GM21447 (cell line): ENCODE measurements at regions not wholly inside any gene's neighbourhood (a gene's known extent, or its start where the extent isn't known, plus 50 kb on each side); places are given as distances from the start of the nearest gene placed in this dataset.

Experiments used
- ATAC-seq: cut with Tn5 transposase; IDR thresholded peaks from one replicate; pipeline ENCODE4 v1.9.1; 2021; ENCODE audit not compliant: unreplicated experiment

DNA sequence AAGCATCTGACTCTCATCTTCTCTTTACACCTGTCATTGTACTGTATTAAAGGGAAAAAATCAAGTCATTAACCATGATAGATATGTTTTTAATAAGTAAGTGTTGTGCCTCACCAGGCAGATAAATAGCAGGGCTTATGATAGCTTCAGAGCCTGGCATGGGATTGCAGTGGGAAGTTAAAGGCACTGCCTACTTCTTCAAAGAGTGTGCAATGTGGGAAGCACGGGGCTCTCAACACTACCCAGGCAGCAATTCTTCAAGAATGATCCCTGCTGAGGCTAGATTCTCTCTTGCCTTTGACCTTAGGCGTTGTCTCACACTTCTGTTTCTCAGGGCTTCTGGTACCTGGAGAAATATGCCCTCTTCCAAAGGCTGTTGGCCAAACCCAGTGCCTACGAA lies 297.3 kb downstream of the MAF start:
- no peak for ATAC-seq

DNA sequence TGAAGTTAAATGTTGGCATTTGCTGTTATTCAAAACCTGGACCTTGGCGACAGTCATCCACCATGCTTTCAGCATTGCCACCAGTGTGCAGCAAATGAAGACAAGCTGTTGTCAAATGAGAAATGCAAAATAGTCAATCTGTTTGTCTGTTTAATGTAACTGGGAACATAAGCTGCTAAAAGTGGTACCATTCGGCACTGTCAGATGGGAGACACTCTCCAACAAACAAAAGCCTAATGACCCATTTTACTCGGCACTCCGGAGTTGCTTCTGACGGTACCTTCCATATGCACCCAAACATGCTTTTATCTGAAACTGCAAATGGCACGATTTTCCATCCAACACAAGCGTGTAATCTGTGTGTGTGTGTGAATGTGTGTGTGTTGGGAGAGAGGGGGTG lies 297.8 kb downstream of the MAF start:
- ATAC-seq: no peak

DNA sequence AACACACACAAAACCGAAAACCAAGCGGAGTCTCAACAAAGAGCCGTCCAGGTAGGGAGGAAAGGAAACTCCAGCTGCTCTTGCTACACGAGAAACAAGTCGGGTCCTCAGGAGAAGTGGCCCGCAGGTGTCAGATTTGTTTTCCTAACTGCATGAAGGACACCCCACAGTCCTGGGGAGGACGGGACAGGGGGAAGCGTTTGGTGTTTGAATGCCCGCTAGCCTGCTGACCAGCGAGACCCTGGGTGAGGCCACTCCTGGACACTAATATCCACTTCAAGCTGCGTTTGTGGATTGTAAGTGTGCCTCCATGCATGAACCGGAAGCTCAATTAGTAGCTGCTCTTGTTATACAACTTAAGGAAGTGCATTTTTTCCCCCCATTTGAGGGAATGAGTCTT lies 299.5 kb downstream of the MAF start:
- ATAC-seq: no peak

DNA sequence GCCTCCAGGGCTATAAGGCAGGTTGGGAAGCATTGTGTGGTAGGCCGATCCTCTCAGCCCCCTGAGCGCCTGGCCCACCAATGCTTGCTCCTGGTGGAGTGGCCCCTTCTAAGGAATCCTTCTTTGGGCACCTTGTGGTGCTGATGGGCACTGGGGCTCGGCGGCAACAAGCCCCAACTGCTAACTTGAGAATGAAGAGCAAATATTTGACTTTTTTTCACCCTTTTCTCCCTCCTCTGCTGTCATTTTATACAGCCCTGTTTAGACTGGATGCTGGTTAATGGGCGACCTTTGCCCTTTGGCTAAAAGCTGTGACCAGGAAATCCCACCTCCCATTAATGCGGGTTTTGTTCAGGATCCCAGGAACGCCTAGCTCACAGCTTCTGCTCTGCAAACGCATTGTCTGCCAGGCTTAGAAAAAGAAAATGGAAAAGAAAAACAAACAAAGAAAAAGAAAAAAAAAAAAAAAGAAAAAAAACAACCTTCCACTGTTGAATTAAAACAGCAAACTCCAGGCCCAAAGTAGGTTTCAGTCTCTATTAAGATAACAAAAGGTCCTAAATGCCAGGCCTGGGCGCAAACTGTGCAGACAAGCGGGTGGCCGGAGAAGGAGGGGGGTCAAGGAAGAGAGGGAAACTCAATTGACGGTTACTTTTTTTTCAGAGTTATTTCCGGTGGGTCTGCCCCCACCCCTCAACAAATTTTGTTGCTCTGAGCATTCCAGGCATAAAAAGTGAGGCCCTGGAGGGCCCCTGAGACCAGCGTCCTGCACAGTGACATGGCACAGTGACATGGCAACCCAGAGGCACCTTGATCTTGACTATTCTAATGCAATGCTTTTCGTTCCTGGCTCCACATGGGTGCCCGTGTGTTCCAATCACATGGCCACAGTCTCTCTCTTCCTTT lies 301.4 kb downstream of the MAF start:
- no peak for ATAC-seq

DNA sequence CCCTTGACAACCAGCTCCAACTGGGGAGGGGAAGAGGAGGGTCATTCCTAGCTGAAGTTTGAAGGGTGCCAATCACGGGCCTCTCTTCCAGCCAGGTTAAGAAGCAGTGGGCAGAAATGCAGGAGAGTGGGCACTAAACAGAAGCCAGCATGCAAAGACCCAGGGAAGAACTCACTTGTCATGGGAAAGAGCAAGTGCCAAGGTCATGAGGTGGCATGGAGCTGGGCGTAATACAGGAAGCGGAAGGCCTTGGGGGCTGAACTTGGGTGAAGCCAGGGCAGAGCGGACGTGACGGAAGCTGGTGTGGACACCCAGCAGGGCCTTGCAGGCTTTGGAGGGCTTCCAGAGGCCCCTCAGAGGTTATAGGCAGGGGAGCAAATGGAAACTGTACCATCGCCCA lies 302.1 kb downstream of the MAF start:
- no peak for ATAC-seq

DNA sequence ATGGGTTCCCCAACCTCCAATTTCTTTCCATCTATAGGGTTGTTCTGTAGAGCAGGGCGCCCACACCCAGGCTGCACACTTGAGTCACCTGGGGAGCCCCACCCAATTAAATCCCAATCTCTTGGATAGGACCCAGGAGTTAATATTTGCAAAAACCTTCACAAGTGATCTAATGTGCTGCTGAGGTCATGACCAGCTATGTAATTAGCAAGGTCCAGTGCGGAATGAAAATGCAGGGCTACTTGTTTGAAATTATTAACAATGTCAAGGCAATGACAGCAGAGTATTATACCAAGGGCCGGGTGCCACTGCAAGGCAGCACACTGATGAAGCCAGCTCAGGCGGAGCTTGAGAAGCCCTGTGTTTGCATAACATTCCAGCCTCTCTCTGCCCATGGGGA lies 302.7 kb downstream of the MAF start:
- no peak for ATAC-seq

DNA sequence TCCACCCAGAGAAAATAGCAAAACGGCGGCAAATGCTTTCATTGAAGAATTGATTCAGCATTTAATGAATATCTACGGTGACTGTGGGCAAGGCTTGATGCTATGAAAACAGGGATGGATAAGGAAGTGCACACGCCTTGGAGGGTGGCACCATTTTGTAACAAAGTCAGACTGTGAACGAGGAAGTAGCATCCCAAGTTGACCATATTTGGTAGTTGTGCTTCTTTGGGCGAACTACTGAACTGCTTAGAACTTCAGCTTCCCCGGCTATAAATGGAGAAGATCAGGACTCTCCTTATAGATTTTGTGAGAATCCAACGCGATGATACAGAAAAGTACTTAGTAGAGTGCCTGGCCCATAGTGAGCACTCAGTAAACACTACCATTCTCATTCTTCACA lies 303.2 kb downstream of the MAF start:
- ATAC-seq: no peak

DNA sequence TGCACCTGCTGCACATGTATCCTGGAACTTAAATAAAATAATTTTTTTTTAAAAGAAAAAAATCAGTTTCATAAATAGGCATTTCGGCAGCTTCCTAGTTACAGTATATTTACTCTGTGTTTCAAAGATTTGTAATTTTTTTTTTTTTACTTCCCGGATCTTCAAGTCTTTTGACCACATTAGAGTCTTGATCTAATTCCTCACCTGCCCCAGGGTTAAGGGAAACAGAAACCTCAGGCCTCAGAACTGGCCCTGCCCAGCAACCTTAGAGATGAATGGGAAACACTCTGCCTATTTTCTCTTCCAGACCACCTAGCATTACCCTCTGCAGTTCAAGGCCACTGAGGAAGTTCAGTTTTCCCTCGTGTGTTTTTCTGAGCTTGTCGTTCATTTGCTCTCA lies 304.0 kb downstream of the MAF start:
- no peak for ATAC-seq

DNA sequence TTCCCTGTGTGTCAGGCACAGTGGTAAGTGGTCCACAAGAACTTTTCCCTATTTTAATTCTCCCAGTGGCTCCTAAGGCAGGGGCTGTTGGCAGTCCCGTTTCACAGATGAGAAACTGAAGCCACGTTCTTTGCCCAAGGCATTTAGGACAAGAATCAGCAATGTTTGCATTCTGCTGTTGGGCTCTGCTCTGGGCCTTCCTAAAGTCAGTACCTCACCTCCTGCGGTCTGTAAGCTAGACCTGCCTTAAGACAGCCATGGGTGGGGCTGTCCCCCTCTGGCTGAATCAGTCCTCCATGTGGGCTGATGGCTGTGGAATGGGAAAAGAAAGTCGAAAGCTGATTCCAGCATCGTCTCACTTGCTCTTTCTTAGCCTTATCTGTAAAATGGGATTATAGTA lies 304.8 kb downstream of the MAF start:
- no peak for ATAC-seq

DNA sequence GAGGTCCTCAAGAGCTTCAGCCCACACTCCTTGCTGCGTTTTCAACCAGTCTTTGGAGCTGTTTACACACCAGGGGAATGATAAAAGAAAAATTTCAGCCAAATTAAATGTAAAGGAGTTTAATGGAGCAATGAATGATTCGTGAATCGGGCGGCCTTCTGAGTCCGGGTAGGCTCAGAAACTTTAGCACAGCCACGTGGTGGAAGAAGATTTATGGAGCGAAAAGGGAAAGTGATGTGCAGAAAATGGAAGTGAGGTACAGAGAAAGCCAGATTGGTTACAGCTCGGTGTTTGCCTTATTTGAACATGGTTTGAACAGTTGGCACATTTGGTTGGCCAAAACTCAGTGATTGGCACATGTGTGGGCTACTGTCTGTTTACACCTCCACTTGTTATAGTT lies 305.4 kb downstream of the MAF start:
- no peak for ATAC-seq

DNA sequence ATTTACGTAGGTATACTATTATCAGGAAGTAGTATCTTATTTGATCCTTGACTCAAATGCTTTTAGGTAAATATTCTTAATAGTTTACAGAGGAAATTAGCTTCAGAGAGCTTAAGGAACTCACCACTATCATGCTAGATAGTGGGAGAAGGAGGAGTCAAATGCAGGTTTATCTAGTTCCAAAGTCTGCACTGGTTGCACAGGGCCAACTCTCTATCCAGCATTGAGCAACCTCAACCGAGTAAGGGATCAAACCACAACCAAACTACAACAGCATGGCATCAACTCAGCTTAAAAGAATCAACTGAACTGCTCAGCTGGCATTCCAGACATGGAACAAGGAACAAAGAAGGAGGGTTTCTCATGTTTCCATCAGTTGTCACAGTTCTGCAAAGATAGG lies 306.0 kb downstream of the MAF start:
- no peak for ATAC-seq

DNA sequence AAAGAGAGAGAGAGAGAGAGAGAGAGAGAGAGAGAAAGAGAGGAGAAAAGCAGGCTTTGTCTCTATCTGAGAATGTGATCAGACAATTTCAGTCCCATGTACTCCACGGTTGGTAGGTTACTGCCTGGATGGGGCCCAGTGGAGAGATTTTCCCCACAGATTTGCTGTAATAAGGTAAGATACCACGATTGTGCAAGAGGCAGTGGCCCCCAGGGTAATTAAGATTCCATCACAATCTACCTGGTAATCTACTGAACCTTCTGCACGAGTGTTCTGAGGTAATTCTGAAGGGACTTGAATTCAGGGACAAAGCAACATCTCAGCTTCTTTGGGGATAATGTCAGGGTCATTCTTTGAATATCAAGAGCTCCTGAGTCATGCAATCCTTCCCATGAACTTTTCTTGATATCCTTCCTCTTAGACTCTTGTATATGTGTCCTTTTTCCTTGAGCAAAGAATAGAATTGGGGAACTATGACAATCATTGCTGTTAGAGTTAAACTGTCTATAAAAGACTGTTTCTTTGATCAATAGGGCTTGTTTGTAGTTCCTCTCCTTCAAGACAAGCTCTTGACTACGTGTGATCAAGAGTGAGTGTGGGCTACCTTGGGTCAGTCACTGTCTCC lies 306.6 kb downstream of the MAF start:
- ATAC-seq: no peak

DNA sequence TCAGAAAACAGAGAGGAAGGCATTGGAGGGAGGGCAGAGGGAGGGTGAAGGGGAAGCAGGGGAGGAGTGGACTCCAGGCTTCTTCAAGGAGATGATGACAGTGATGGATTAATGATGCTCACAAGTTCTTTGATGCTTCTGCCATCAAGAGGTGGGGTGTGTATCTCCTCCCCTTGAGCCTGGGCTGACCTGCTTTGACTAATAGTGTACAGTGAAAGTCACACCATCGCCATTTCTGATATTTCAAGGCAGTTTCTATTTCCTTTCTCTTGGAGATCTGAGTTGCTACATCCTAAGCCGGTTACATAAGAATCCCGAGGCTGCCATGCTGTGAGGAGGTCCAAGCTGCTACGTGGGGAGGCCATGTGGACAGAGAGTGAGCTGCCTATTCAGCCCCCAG lies 312.5 kb downstream of the MAF start:
- ATAC-seq: no peak

DNA sequence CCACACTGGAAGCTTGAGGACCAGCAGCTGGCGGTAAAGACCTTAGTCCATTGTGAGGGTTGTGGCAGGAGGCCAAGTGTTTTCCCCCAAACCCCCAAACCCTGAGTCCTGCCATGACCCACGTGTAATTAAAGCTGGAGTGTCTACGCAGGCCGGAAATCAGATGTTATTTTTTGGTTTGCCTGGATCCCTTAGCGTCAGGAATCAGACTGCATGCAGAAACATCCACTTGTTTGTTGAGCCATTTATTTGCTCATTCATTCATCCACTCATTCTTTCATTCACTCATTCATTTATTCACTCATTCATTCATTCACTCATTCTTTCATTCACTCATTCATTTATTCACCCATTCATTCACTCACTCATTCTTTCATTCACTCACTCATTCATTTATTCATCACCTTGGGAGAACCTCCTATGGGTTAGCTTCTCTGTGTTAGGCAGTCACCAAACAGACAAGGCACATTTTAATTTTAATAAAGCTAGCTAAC lies 313.1 kb downstream of the MAF start:
- ATAC-seq: no peak

DNA sequence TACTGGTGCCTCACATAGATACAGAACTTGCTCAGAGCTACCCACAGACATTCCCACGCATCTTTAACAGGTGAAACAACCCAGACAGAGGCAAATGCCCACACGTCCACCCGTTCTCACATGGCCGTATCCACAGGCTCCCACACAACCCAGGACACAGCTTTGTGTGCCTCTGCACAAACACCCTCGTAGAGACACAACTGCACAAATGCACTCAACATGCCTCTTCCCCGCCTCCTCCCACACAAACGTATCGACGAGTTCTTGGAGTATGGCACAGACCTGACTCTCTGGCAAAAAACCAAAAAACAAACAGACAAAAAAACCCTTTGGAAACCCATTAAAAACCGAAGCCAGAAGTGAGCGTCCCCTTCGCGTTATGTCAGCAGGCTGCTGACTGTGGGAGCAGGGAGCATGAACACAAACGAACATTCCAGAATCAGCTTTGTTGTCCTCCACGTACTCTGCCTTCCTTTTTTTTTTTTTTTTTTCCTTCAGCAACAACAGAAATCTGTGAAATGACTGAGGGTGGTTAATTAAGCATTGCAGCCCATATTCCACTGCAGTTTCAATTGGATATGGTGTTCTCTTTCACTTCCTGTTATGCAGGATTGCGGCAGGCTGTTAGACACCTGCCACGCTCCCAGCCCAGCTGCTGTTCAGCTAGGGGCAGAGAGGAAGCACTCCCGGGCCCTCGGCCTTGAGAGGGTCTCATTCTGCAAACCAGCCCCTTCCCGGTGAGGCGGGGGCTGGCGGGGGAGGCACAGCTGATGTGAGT lies 313.7 kb downstream of the MAF start:
- peak; percentile 95 for ATAC-seq

DNA sequence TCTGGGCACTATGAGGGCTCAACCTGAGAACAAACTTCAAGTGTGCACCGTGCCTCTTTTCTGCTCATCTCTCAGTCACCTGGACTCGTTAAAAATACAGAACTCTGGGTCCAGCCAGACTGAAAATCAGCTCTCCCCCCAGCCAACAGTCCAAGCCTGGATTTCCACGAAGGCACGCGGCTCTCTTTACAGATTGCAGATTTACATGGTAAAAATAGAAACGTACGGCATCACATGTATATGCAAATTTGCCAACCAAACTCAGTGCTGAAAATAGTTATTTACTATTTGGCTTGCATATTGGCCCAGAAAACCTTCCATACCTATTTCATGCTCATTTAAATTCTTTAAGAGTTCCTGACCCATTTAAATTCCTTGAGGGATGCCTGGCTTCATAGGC lies 315.8 kb downstream of the MAF start:
- no peak for ATAC-seq

DNA sequence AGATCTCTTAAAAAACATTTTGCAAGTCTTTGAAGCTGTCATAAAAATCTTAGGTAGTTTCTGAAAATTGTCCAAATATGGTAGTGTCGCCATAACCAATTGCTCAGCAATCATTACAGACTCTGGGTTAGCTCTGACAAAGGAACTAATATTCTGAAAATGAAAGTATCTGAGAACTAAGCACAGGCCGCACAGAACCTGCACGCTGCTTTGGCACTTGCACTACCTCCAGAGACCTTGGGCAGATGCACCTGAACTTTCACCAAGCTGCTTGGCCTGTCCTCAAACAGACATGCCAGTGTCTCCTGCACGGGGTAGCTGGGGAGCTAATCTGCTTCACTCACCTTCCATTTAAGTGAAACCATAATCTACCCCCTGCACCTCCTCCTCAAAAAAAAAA lies 317.0 kb downstream of the MAF start:
- ATAC-seq: no peak

DNA sequence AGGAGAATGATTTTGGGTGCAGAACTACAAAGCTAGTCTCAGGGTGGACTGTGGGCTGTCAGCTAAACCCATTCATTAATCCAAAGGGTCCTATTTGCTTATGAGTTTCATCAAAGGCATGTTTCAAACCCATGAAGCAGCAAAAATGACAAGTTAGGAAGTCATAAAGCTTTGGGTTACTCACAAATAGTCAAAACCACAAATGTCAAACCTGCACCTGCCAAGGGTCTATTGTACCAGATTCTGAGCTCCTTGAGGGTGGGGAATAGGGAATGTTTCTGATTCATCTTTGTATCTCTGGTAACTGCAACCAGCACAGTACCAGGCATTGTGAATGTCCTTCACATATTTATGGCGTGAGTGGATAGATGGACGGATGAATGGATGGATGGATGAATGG lies 317.7 kb downstream of the MAF start:
- no peak for ATAC-seq

DNA sequence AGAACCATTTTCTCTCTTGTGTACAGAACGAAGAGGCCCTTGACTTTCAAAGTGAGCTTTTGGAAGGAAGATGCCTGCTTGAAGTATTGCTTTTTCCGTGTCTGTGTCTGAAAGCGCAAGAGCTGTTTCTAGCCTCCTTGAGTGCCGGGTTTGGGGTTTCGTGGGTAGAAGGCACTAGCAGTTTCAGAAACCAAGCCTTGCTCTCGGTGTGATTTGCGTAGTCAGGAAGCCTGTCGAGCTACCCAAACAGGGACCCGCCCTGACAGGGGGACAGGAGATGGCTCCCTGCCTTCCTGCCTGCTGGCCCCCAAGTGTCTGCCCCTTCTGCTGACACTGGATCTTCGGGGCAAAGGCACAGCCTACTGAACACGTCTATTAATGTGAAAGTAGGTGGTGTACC lies 322.0 kb downstream of the MAF start:
- peak; percentile 55 for ATAC-seq

DNA sequence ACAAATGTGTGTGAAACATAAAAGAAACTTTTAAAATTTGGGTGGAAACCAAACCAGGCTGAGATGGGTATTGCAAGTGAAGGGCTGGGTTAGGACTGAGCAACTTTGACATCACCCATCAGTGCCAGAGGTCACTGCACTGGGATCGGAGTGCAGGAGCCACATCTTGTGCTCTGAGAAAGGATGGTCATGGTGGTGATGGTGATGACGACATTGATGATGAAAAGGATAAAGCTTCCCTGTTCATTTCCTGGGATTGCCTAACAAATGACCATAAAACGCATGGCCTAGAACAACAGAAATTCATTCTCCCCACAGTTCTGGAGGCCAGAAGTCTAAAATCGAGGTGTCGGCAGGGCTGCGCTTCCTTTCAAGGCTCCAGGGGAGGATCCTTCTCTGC lies 324.0 kb downstream of the MAF start:
- ATAC-seq: no peak

DNA sequence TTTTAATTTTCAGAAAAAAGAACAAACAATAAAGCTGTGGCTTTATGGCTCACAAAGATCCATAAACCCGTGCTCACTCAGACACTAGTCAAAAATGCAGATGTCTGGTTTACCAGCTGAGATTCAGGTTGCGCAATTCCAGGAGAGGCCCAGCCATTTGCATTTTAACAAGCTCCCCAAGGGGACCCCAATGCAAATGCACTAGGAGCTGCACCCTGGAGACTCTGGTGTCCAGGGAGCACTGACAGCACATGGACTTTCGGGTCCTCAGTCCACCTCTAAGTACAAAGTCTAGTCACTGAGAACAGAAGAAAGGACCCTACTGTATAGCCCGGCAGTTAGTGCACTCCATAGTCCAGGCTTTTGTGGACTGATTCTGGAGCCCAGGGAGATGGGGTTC lies 326.3 kb downstream of the MAF start:
- no peak for ATAC-seq

DNA sequence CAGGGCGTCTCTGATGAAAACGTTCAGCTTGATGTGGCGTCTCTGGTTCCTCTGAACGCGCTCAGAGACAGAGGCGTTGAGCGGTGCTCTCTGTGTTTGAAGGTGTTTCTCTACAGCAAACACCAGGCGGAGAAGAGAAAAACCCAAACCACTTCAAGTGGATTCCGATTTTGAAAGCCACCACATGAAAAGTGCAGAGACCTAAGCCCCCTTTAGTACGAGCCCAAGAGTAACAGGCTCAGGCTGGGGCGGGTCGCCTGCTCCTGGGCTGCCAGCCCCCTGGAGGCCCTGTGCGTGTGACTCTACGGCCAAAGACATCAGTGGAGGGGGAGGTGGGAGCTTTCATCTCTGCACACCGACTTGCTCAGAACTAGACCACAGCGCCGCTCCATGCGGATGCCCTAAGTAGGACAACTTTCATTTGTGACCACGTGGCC lies 328.4 kb downstream of the MAF start:
- ATAC-seq: no peak
